Endodermal cell (in vitro differentiated cells): ENCODE measurements at regions not wholly inside any gene's neighbourhood (a gene's known extent, or its start where the extent isn't known, plus 50 kb on each side); places are given as distances from the start of the nearest gene placed in this dataset.

Experiments
- DNase-seq: peaks from one replicate; pipeline ENCODE4 v3.0.0-alpha.2; 2017
- H3K27ac ChIP-seq: 2 replicates; pipeline ENCODE4 v1.5.1; 2013; ENCODE audit warnings: mild to moderate bottlenecking, low read depth, low read length, moderate library complexity
- H3K27me3 ChIP-seq: 2 replicates; pipeline ENCODE4 v1.6.1; 2013; ENCODE audit warnings: mild to moderate bottlenecking, low read length, moderate library complexity; ENCODE audit not compliant: insufficient read depth, control insufficient read depth, poor library complexity, severe bottlenecking
- H3K36me3 ChIP-seq: 2 replicates; pipeline ENCODE4 v1.7.0; 2013; ENCODE audit warnings: mild to moderate bottlenecking, low read length, moderate library complexity; ENCODE audit not compliant: control insufficient read depth, insufficient read depth
- H3K4me1 ChIP-seq: one replicate; pipeline ENCODE4 v1.7.0; 2013; ENCODE audit warnings: low read length; ENCODE audit not compliant: control insufficient read depth, insufficient read depth
- H3K4me3 ChIP-seq: 2 replicates; pipeline ENCODE4 v1.5.1; 2013; ENCODE audit warnings: mild to moderate bottlenecking, low read length, moderate library complexity
- H3K9ac ChIP-seq: 2 replicates; pipeline ENCODE4 v1.6.1; 2013; ENCODE audit warnings: mild to moderate bottlenecking, low read length, moderate library complexity; ENCODE audit not compliant: poor library complexity, severe bottlenecking; ENCODE audit errors: extremely low read depth
- H3K9me3 ChIP-seq: 2 replicates; pipeline ENCODE4 v1.6.1; 2013; ENCODE audit warnings: mild to moderate bottlenecking, low read length, moderate library complexity; ENCODE audit not compliant: control insufficient read depth
- H3K27ac Mint-ChIP-seq: 2 replicates; pipeline ENCODE4 v1.8.0; 2020; ENCODE audit warnings: mixed read lengths
- H3K27me3 Mint-ChIP-seq: 2 replicates; pipeline ENCODE4 v1.8.0; 2021; ENCODE audit warnings: mild to moderate bottlenecking, mixed read lengths; ENCODE audit not compliant: insufficient read depth
- H3K36me3 Mint-ChIP-seq: 2 replicates; pipeline ENCODE4 v1.8.0; 2020; ENCODE audit warnings: low read depth, mixed read lengths
- H3K4me1 Mint-ChIP-seq: 2 replicates; pipeline ENCODE4 v1.8.0; 2020; ENCODE audit warnings: mixed read lengths
- H3K4me3 Mint-ChIP-seq: 2 replicates; pipeline ENCODE4 v1.8.0; 2020; ENCODE audit warnings: mild to moderate bottlenecking, moderate library complexity, mixed read lengths
- H3K9me3 Mint-ChIP-seq: 2 replicates; pipeline ENCODE4 v1.8.0; 2020; ENCODE audit warnings: mild to moderate bottlenecking, mixed read lengths
- CTCF ChIP-seq: fragments of 200-600 bp; sonication (generic); conservative IDR thresholded peaks from 2 replicates; pipeline ENCODE4 v1.5.0; 2021; ENCODE audit warnings: antibody characterized with exemption, mild to moderate bottlenecking
- WGBS, 2 experiments: methylation state at CpG; one replicate each; pipeline versions ENCODE4 v1.1.5 to v1.1.7; 2013; ENCODE audit warnings: missing lambda C conversion rate in 2 of 2, mixed read lengths in 1 of 2; ENCODE audit not compliant: insufficient coverage in 1 of 2, insufficient read length in 1 of 2; 5-methylcytosine and 5-hydroxymethylcytosine counted together

GRCh38 chr14:101634850-101635748 is 73.8 kb downstream of the DIO3 start:
- H3K27ac Mint-ChIP-seq = no peak overlapping the region
- Histone ChIP-seq H3K36me3 (no peaks in the 10 kb centered on the region), H3K4me1 (peaks cover 9% of the 10 kb centered on the region), H3K9ac (no peak overlapping the region), H3K9me3 (peaks cover 17% of the 10 kb centered on the region), H3K4me3 (no peak overlapping the region), H3K27me3 (no peaks in the 10 kb centered on the region), H3K27ac (no peak overlapping the region)
- peaks cover 3% of the 10 kb centered on the region for H3K9me3 Mint-ChIP-seq
- no peak for TF ChIP-seq CTCF
- no peak overlapping the region for H3K4me3 Mint-ChIP-seq
- DNase-seq = no peak
- no peaks in the 10 kb centered on the region for H3K36me3 Mint-ChIP-seq
- 93 to 97% methylated on average over 46 to 56 of the region's 56 CpGs for WGBS, 2 experiments
- peaks cover 1% of the 10 kb centered on the region for H3K27me3 Mint-ChIP-seq
- peaks cover 26% of the 10 kb centered on the region for H3K4me1 Mint-ChIP-seq

- no peaks in the 10 kb centered on the region for H3K36me3 ChIP-seq
- WGBS, 2 experiments = 90 to 94% methylated on average over 12 to 18 of the region's 18 CpGs
- no peak overlapping the region for H3K4me3 Mint-ChIP-seq
- no peaks in the 10 kb centered on the region for H3K27me3 ChIP-seq
- no peak overlapping the region for H3K4me3 ChIP-seq
- no peak overlapping the region for H3K9ac ChIP-seq
- H3K27ac ChIP-seq = no peak overlapping the region
- peaks cover 27% of the 10 kb centered on the region for H3K4me1 Mint-ChIP-seq
- DNase-seq = no peak
- H3K9me3 Mint-ChIP-seq = peaks cover 3% of the 10 kb centered on the region
- TF ChIP-seq CTCF = peak; percentile 28
- H3K9me3 ChIP-seq = peaks cover 18% of the 10 kb centered on the region
- peaks cover 9% of the 10 kb centered on the region for H3K4me1 ChIP-seq
- no peak overlapping the region for H3K27ac Mint-ChIP-seq
- peaks cover 1% of the 10 kb centered on the region for H3K27me3 Mint-ChIP-seq
- no peaks in the 10 kb centered on the region for H3K36me3 Mint-ChIP-seq
Measured at GRCh38 chr14:101635749-101636560, 74.7 kb downstream of the DIO3 start.

GRCh38 chr14:101639241-101639833 is 78.0 kb downstream of the DIO3 start:
- no peaks in the 10 kb centered on the region for H3K36me3 ChIP-seq
- H3K4me3 Mint-ChIP-seq = no peak overlapping the region
- 89 to 93% methylated on average over 9 of the region's 9 CpGs for WGBS, 2 experiments
- H3K27ac Mint-ChIP-seq = peak overlapping the region; percentile 25
- H3K9me3 ChIP-seq = peaks cover 49% of the 10 kb centered on the region
- H3K4me1 ChIP-seq = peaks cover 8% of the 10 kb centered on the region
- no peaks in the 10 kb centered on the region for H3K27me3 ChIP-seq
- H3K27ac ChIP-seq = no peak overlapping the region
- peak overlapping the region; percentile 50 for H3K4me3 ChIP-seq
- H3K9me3 Mint-ChIP-seq = peaks cover 28% of the 10 kb centered on the region
- H3K9ac ChIP-seq = no peak overlapping the region
- H3K4me1 Mint-ChIP-seq = peaks cover 19% of the 10 kb centered on the region
- no peak for DNase-seq
- peaks cover 2% of the 10 kb centered on the region for H3K36me3 Mint-ChIP-seq
- no peak for TF ChIP-seq CTCF
- H3K27me3 Mint-ChIP-seq = peaks cover under 1% of the 10 kb centered on the region
